Brain microvascular endothelial cell (primary cell): ENCODE measurements at regions not wholly inside any gene's neighbourhood (a gene's known extent, or its start where the extent isn't known, plus 50 kb on each side); places are given as distances from the start of the nearest gene placed in this dataset.

Experiments
- DNase-seq: peaks from one replicate; pipeline ENCODE4 v3.0.0-alpha.2; 2020
- H3K27ac ChIP-seq: fragments of 250-450 bp; sonication (Bioruptor Pico); 2 replicates; pipeline ENCODE4 v1.5.1; 2020; ENCODE audit warnings: mild to moderate bottlenecking, moderate library complexity
- H3K27me3 ChIP-seq: fragments of 250-450 bp; sonication (Bioruptor Pico); replicated peaks from 2 replicates; pipeline ENCODE4 v1.5.1; 2020; ENCODE audit warnings: mild to moderate bottlenecking
- H3K36me3 ChIP-seq: fragments of 250-450 bp; sonication (Bioruptor Pico); replicated peaks from 2 replicates; pipeline ENCODE4 v1.5.1; 2020; ENCODE audit warnings: mild to moderate bottlenecking
- H3K4me3 ChIP-seq: 2 replicates; pipeline ENCODE4 v1.5.1; 2011; ENCODE audit warnings: low read depth, mild to moderate bottlenecking, control low read depth, low read length, moderate library complexity
- in situ Hi-C: cut with HindIII; loops from 2 replicates; pipeline ENCODE4 v1.10.0; 2017; ENCODE audit warnings: low sequenced_read_pairs, low pct_ligation_motif_present
- TF ChIP-seq, protein P1 (sequence below): IDR thresholded peaks from 2 replicates; pipeline ENCODE4 v1.5.1; 2011; ENCODE audit warnings: low read depth, mild to moderate bottlenecking, moderate library complexity, low read length, control low read depth, inconsistent platforms; ENCODE audit errors: missing control alignments

GRCh38 chr1:182291584-182292192 lies 99.9 kb downstream of the GLUL start:
- no peak for DNase-seq
- Histone ChIP-seq H3K27ac (no peak overlapping the region), H3K4me3 (no peak overlapping the region), H3K36me3 (no peaks in the 10 kb centered on the region), H3K27me3 (no peaks in the 10 kb centered on the region)
- in situ Hi-C loops: no loop called here
- TF ChIP-seq, protein P1, sequence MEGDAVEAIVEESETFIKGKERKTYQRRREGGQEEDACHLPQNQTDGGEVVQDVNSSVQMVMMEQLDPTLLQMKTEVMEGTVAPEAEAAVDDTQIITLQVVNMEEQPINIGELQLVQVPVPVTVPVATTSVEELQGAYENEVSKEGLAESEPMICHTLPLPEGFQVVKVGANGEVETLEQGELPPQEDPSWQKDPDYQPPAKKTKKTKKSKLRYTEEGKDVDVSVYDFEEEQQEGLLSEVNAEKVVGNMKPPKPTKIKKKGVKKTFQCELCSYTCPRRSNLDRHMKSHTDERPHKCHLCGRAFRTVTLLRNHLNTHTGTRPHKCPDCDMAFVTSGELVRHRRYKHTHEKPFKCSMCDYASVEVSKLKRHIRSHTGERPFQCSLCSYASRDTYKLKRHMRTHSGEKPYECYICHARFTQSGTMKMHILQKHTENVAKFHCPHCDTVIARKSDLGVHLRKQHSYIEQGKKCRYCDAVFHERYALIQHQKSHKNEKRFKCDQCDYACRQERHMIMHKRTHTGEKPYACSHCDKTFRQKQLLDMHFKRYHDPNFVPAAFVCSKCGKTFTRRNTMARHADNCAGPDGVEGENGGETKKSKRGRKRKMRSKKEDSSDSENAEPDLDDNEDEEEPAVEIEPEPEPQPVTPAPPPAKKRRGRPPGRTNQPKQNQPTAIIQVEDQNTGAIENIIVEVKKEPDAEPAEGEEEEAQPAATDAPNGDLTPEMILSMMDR: no peak

DNA sequence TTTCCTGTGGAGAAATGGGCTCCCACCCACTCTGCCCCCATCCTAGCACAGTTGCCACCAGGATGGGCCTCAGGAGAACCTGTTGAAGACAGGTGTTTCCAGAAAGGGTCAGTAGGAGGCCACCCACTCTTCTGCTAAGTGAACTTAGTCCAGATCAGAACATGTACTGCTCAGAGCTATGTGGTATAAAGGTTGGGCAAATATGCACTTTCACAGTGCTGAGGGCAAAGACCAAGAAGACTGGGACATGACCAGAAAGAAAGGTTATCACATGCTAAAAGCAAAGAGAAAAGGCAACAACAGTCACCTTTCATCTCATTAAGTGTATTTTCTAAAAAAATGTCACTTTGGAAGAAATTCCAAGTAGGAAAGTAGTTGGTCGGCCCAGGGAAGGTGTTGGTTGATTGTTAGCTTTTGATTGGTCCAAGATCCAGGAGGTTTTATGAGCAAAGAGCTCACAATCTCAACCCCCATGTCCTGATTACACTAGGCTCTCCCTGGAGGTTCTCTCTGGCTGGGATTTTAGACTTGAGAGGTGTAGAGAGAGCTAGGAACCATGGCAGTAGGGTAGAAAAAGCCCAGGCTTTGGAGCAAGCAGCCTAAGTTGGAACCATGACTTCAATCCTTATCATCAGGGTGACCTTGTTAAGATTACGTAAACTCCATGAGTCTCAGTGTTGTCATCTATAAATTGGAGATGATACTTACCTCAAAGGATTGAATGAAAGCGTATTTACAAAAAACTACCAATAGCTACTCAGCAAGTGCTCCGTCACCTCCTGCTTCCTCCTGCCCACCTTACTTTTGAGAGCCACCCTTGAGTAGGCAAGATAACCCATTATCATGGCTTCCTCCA lies 102.6 kb downstream of the GLUL start:
- Histone ChIP-seq H3K36me3 (no peaks in the 10 kb centered on the region), H3K27ac (no peak overlapping the region), H3K4me3 (no peak overlapping the region), H3K27me3 (no peaks in the 10 kb centered on the region)
- TF ChIP-seq, protein P1: no peak
- in situ Hi-C loops: no loop called here
- DNase-seq: no peak

DNA sequence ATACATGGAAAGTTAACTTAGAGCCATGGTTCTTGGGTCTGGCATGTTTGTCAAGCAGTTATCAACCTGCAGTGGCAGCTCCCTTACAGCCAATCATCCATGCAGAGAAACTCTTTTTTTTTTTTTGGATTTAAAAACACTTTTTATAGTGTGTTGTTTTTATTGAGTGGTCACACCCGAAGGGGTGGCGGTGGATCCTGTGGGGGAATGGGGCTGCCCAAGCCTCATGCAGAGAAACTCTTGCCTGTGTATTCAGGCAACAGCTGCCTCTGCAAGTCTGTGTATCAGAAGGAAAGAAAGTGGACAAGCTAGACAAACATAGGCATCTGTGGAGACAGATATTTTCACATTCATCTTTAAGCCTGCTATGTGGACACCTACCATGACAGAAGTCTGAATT lies 104.8 kb downstream of the GLUL start:
- TF ChIP-seq, protein P1: no peak
- no peak for DNase-seq
- H3K36me3 ChIP-seq: no peaks in the 10 kb centered on the region
- in situ Hi-C loops: no loop called here
- no peaks in the 10 kb centered on the region for H3K27me3 ChIP-seq
- no peak overlapping the region for H3K4me3 ChIP-seq
- no peak overlapping the region for H3K27ac ChIP-seq

DNA sequence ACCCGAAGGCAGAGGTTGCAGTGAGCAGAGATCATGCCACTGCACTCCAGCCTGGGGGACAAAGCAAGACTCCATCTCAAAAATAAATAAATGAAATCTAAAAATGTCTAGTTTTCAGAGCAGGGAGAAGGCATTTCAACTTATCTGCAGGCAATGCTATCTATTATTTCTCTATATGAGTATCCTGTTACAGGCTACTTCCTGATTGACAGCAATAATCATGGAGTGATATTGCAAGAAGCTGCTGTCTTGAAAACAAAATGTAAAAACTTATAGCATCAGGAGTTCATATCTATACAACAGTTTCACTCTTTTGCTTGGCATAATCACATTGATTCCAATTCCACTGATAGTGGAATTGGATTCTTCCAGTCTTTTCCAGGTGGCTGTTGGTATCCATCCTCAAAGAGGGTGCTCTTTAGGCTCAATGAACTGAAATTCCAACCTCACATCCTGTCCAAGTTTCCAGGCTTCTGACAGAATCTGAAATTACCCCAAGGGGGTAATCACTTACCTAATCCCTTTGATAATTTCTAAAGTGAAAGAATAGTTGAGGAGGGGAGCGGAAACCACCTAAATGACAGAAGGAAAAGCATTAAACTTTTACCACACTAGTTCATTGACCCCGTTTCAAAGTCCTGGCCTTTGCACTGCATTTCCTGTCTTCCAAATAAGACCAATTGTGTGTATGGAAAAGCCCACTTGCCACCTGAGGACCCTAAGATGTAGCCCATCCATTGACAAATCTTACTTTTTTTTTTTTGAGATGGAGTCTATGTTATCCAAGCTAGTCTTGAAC lies 107.6 kb downstream of the GLUL start:
- TF ChIP-seq, protein P1: no peak
- Histone ChIP-seq H3K36me3 (no peaks in the 10 kb centered on the region), H3K4me3 (no peak overlapping the region), H3K27me3 (no peaks in the 10 kb centered on the region), H3K27ac (no peak overlapping the region)
- no peak for DNase-seq
- in situ Hi-C loops: no loop called here

- TF ChIP-seq, protein P1: no peak
- DNase-seq: no peak
- no peaks in the 10 kb centered on the region for H3K27me3 ChIP-seq
- H3K36me3 ChIP-seq: no peaks in the 10 kb centered on the region
- no peak overlapping the region for H3K27ac ChIP-seq
- in situ Hi-C loops: no loop called here
- no peak overlapping the region for H3K4me3 ChIP-seq
Measured at GRCh38 chr1:182281541-182281940, 110.0 kb downstream of the GLUL start.
